ENCODE measurements at regions not wholly inside any gene's neighbourhood (a gene's known extent, or its start where the extent isn't known, plus 50 kb on each side); places are given as distances from the start of the nearest gene placed in this dataset.

- Histone ChIP-seq H3K79me2 (ENCODE audit: insufficient read depth, low read length) (no peaks in the 10 kb centered on the region), H3K27ac (ENCODE audit: low read depth in 1 of 2, low read length in 2 of 2) (no peak overlapping the region), H2AFZ (ENCODE audit: insufficient read depth, low read depth, low read length, poor library complexity, severe bottlenecking) (no peak overlapping the region), H3K4me2 (replicated peaks; ENCODE audit: extremely low read depth, low read length, poor library complexity, severe bottlenecking) (no peak overlapping the region), H3K9me3 (replicated peaks in 1 of 2; ENCODE audit: control insufficient read depth in 1 of 2, insufficient read depth in 1 of 2, low read length in 2 of 2) (no peaks in the 10 kb centered on the region), H3K36me3 (replicated peaks in 1 of 2; ENCODE audit: control insufficient read depth in 1 of 2, insufficient read depth in 2 of 2, low read length in 2 of 2) (no peaks in the 10 kb centered on the region), H3K9ac (ENCODE audit: insufficient read depth, low read length, poor library complexity, severe bottlenecking) (no peak overlapping the region), H3K4me1 (ENCODE audit: control insufficient read depth in 1 of 2, insufficient read depth in 2 of 2, low read length in 2 of 2) (no peaks in the 10 kb centered on the region), H4K20me1 (ENCODE audit: insufficient read depth, low read length) (no peaks in the 10 kb centered on the region), H3K4me3 (replicated peaks in 1 of 3; ENCODE audit: low read depth in 2 of 3, low read length in 3 of 3) (no peak overlapping the region), H3K27me3 (ENCODE audit: control insufficient read depth in 2 of 2, insufficient read depth in 2 of 2, low read length in 2 of 2) (no peaks in the 10 kb centered on the region)
- intact Hi-C loops (cut with micrococcal nuclease), result no loop called here
- Mint-ChIP-seq H3K27ac (no peak overlapping the region), H3K4me1 (peaks cover 2% of the 10 kb centered on the region), H3K4me3 (no peak overlapping the region), H3K27me3 (ENCODE audit: low read depth in 3 of 3) (peaks cover 0 to 3% (median 2%) of the 10 kb centered on the region in 3 donors), H3K36me3 (no peaks in the 10 kb centered on the region), H3K9me3 (no peaks in the 10 kb centered on the region)
- no peak for TF ChIP-seq CTCF (IDR thresholded peaks at IDR 0.05)
- WGBS (ENCODE audit: insufficient coverage), result 100% methylated on average over 1 of the region's 1 CpG
- no peak for DNase-seq
Measured at GRCh38 chr1:60981357-60981756, 101.0 kb upstream of the NFIA start.

GRCh38 chr1:60978421-60979357 is 103.7 kb upstream of the NFIA start:
- no CpG with 5 or more reads among the region's 4 CpGs for WGBS (ENCODE audit: insufficient coverage)
- no peaks in the 10 kb centered on the region for H3K36me3 ChIP-seq (replicated peaks in 1 of 2; ENCODE audit: control insufficient read depth in 1 of 2, insufficient read depth in 2 of 2, low read length in 2 of 2)
- H3K9me3 ChIP-seq (replicated peaks in 1 of 2; ENCODE audit: control insufficient read depth in 1 of 2, insufficient read depth in 1 of 2, low read length in 2 of 2), result no peaks in the 10 kb centered on the region
- peak; percentile 55 for TF ChIP-seq CTCF (IDR thresholded peaks at IDR 0.05)
- H3K9ac ChIP-seq (ENCODE audit: insufficient read depth, low read length, poor library complexity, severe bottlenecking), result no peak overlapping the region
- H4K20me1 ChIP-seq (ENCODE audit: insufficient read depth, low read length), result no peaks in the 10 kb centered on the region
- no peak overlapping the region for H3K4me3 ChIP-seq (replicated peaks in 1 of 3; ENCODE audit: low read depth in 2 of 3, low read length in 3 of 3)
- H3K4me1 ChIP-seq (ENCODE audit: control insufficient read depth in 1 of 2, insufficient read depth in 2 of 2, low read length in 2 of 2), result no peaks in the 10 kb centered on the region
- no peak overlapping the region for H3K27ac ChIP-seq (ENCODE audit: low read depth in 1 of 2, low read length in 2 of 2)
- Mint-ChIP-seq H3K9me3 (no peaks in the 10 kb centered on the region), H3K36me3 (no peaks in the 10 kb centered on the region), H3K27me3 (ENCODE audit: low read depth in 3 of 3) (peaks cover 0 to 3% (median 2%) of the 10 kb centered on the region in 3 donors), H3K27ac (peak overlapping the region in 1 of 7 donors; percentile 29), H3K4me1 (peaks cover 2% of the 10 kb centered on the region), H3K4me3 (no peak overlapping the region)
- no peak overlapping the region for H3K4me2 ChIP-seq (replicated peaks; ENCODE audit: extremely low read depth, low read length, poor library complexity, severe bottlenecking)
- intact Hi-C loops (cut with micrococcal nuclease), result no loop called here
- H2AFZ ChIP-seq (ENCODE audit: insufficient read depth, low read depth, low read length, poor library complexity, severe bottlenecking), result no peak overlapping the region
- no peaks in the 10 kb centered on the region for H3K27me3 ChIP-seq (ENCODE audit: control insufficient read depth in 2 of 2, insufficient read depth in 2 of 2, low read length in 2 of 2)
- H3K79me2 ChIP-seq (ENCODE audit: insufficient read depth, low read length), result no peaks in the 10 kb centered on the region
- peak; percentile 4 to 12 (median 5) for DNase-seq
